ENCODE measurements at regions not wholly inside any gene's neighbourhood (a gene's known extent, or its start where the extent isn't known, plus 50 kb on each side); places are given as distances from the start of the nearest gene placed in this dataset.

- dilution Hi-C loops (cut with MboI; ENCODE audit: extremely low pct_ligation_motif_present, low sequenced_read_pairs): no loop called here
- no peaks in the 10 kb centered on the region for H3K4me1 ChIP-seq (ENCODE audit: control insufficient read depth, extremely low read depth, insufficient read depth, low read length)
- no peaks in the 10 kb centered on the region for H4K20me1 ChIP-seq (ENCODE audit: control insufficient read depth, extremely low read depth, insufficient read depth, low read length)
- no peak overlapping the region for H3K27ac ChIP-seq (ENCODE audit: control insufficient read depth, insufficient read depth, low read length)
- no peaks in the 10 kb centered on the region for H3K27me3 ChIP-seq (ENCODE audit: control insufficient read depth, extremely low read depth, insufficient read depth, low read length)
- no peaks in the 10 kb centered on the region for H3K36me3 ChIP-seq (ENCODE audit: control insufficient read depth in 2 of 2, extremely low read depth in 1 of 2, insufficient read depth in 2 of 2, low read length in 2 of 2)
- H3K4me2 ChIP-seq (ENCODE audit: control insufficient read depth, extremely low read depth, insufficient read depth, low read depth, low read length): no peak overlapping the region
- H3K4me3 ChIP-seq (ENCODE audit: control insufficient read depth in 2 of 3, extremely low read depth in 1 of 3, insufficient read depth in 2 of 3, low read depth in 1 of 3, low read length in 3 of 3): no peak overlapping the region
- no peak for TF ChIP-seq EZH2 (IDR thresholded peaks at IDR 0.05; ENCODE audit: low read length)
- no peaks in the 10 kb centered on the region for H3K79me2 ChIP-seq (ENCODE audit: control insufficient read depth, insufficient read depth, low read length)
- no peak overlapping the region for H3K9ac ChIP-seq (ENCODE audit: control insufficient read depth, extremely low read depth, insufficient read depth, low read length)
- no peaks in the 10 kb centered on the region for H3K9me3 ChIP-seq (ENCODE audit: control insufficient read depth, low read depth, low read length)
- no peaks in the 10 kb centered on the region for H3K9me1 ChIP-seq (ENCODE audit: control insufficient read depth, extremely low read depth, insufficient read depth, low read length)
- no peak overlapping the region for H2AFZ ChIP-seq (ENCODE audit: control insufficient read depth, low read length)
- FAIRE-seq (no peak), DNase-seq (ENCODE audit: low read depth, low spot score) (no peak)
These were observed 177.0 kb downstream of the RGS9 start for GRCh38 chr17:65314212-65314611.

- H2AFZ ChIP-seq (ENCODE audit: control insufficient read depth, low read length): no peak overlapping the region
- no peaks in the 10 kb centered on the region for H3K9me3 ChIP-seq (ENCODE audit: control insufficient read depth, low read depth, low read length)
- no peak overlapping the region for H3K4me2 ChIP-seq (ENCODE audit: control insufficient read depth, extremely low read depth, insufficient read depth, low read depth, low read length)
- H3K36me3 ChIP-seq (ENCODE audit: control insufficient read depth in 2 of 2, extremely low read depth in 1 of 2, insufficient read depth in 2 of 2, low read length in 2 of 2): no peaks in the 10 kb centered on the region
- no peaks in the 10 kb centered on the region for H4K20me1 ChIP-seq (ENCODE audit: control insufficient read depth, extremely low read depth, insufficient read depth, low read length)
- no peaks in the 10 kb centered on the region for H3K4me1 ChIP-seq (ENCODE audit: control insufficient read depth, extremely low read depth, insufficient read depth, low read length)
- H3K27me3 ChIP-seq (ENCODE audit: control insufficient read depth, extremely low read depth, insufficient read depth, low read length): no peaks in the 10 kb centered on the region
- no peak overlapping the region for H3K27ac ChIP-seq (ENCODE audit: control insufficient read depth, insufficient read depth, low read length)
- FAIRE-seq (no peak), DNase-seq (ENCODE audit: low read depth, low spot score) (no peak)
- no peak overlapping the region for H3K9ac ChIP-seq (ENCODE audit: control insufficient read depth, extremely low read depth, insufficient read depth, low read length)
- TF ChIP-seq EZH2 (IDR thresholded peaks at IDR 0.05; ENCODE audit: low read length) (no peak), CTCF (optimal IDR thresholded peaks at IDR 0.05 in 1 of 3, IDR thresholded peaks at IDR 0.05 in 1 of 3, conservative IDR thresholded peaks at IDR 0.05 in 1 of 3; ENCODE audit: extremely low read depth in 1 of 3, insufficient read depth in 2 of 3, low read length in 3 of 3) (no peak)
- H3K79me2 ChIP-seq (ENCODE audit: control insufficient read depth, insufficient read depth, low read length): no peaks in the 10 kb centered on the region
- dilution Hi-C loops (cut with MboI; ENCODE audit: extremely low pct_ligation_motif_present, low sequenced_read_pairs): no loop called here
- no peak overlapping the region for H3K4me3 ChIP-seq (ENCODE audit: control insufficient read depth in 2 of 3, extremely low read depth in 1 of 3, insufficient read depth in 2 of 3, low read depth in 1 of 3, low read length in 3 of 3)
- H3K9me1 ChIP-seq (ENCODE audit: control insufficient read depth, extremely low read depth, insufficient read depth, low read length): no peaks in the 10 kb centered on the region
These were observed 175.7 kb downstream of the RGS9 start for GRCh38 chr17:65312718-65313377.

GRCh38 chr17:65311261-65311660, 174.1 kb downstream of the RGS9 start:
- FAIRE-seq: no peak

More at GRCh38 chr17:65311261-65311660, 174.1 kb downstream of the RGS9 start:
- H3K36me3 ChIP-seq (ENCODE audit: control insufficient read depth in 2 of 2, extremely low read depth in 1 of 2, insufficient read depth in 2 of 2, low read length in 2 of 2): no peaks in the 10 kb centered on the region
- H3K27ac ChIP-seq (ENCODE audit: control insufficient read depth, insufficient read depth, low read length): no peak overlapping the region
- dilution Hi-C loops (cut with MboI; ENCODE audit: extremely low pct_ligation_motif_present, low sequenced_read_pairs): no loop called here
- no peaks in the 10 kb centered on the region for H4K20me1 ChIP-seq (ENCODE audit: control insufficient read depth, extremely low read depth, insufficient read depth, low read length)
- no peaks in the 10 kb centered on the region for H3K9me3 ChIP-seq (ENCODE audit: control insufficient read depth, low read depth, low read length)
- no peaks in the 10 kb centered on the region for H3K9me1 ChIP-seq (ENCODE audit: control insufficient read depth, extremely low read depth, insufficient read depth, low read length)
- no peaks in the 10 kb centered on the region for H3K4me1 ChIP-seq (ENCODE audit: control insufficient read depth, extremely low read depth, insufficient read depth, low read length)
- H3K9ac ChIP-seq (ENCODE audit: control insufficient read depth, extremely low read depth, insufficient read depth, low read length): no peak overlapping the region
- H2AFZ ChIP-seq (ENCODE audit: control insufficient read depth, low read length): no peak overlapping the region
- DNase-seq (ENCODE audit: low read depth, low spot score): no peak
- no peak overlapping the region for H3K4me2 ChIP-seq (ENCODE audit: control insufficient read depth, extremely low read depth, insufficient read depth, low read depth, low read length)
- no peaks in the 10 kb centered on the region for H3K79me2 ChIP-seq (ENCODE audit: control insufficient read depth, insufficient read depth, low read length)
- TF ChIP-seq EZH2 (IDR thresholded peaks at IDR 0.05; ENCODE audit: low read length) (no peak), CTCF (optimal IDR thresholded peaks at IDR 0.05 in 1 of 3, IDR thresholded peaks at IDR 0.05 in 1 of 3, conservative IDR thresholded peaks at IDR 0.05 in 1 of 3; ENCODE audit: extremely low read depth in 1 of 3, insufficient read depth in 2 of 3, low read length in 3 of 3) (no peak)
- no peaks in the 10 kb centered on the region for H3K27me3 ChIP-seq (ENCODE audit: control insufficient read depth, extremely low read depth, insufficient read depth, low read length)
- no peak overlapping the region for H3K4me3 ChIP-seq (ENCODE audit: control insufficient read depth in 2 of 3, extremely low read depth in 1 of 3, insufficient read depth in 2 of 3, low read depth in 1 of 3, low read length in 3 of 3)
